NCI-H1694 (cell line): ENCODE measurements at regions not wholly inside any gene's neighbourhood (a gene's known extent, or its start where the extent isn't known, plus 50 kb on each side); places are given as distances from the start of the nearest gene placed in this dataset.
"Not testable (repeated sequence)": the region's sequence is repeated elsewhere in the genome, so short reads cannot be mapped to it uniquely, and the experiment has no call there.

Experiments used
- DNase-seq: peaks from one replicate; lab custom pipeline; 2025; lab: John Stamatoyannopoulos, UW

GRCh38 chr20:50428097-50428828 lies 81.9 kb upstream of the PTPN1 start:
- DNase-seq = no peak

GRCh38 chr20:50429412-50429811 lies 80.8 kb upstream of the PTPN1 start:
- DNase-seq = no peak

- DNase-seq = no peak
These were observed 79.1 kb upstream of the PTPN1 start for GRCh38 chr20:50431066-50431450.

- no peak for DNase-seq
These were observed 77.0 kb upstream of the PTPN1 start for GRCh38 chr20:50433001-50433761.

- DNase-seq = no peak
These were observed 75.9 kb upstream of the PTPN1 start for GRCh38 chr20:50434321-50434652.

- no peak for DNase-seq
These were observed 75.4 kb upstream of the PTPN1 start for GRCh38 chr20:50434653-50435396.

GRCh38 chr20:50435397-50436051 lies 74.7 kb upstream of the PTPN1 start:
- no peak for DNase-seq

GRCh38 chr20:50436052-50436656 lies 74.0 kb upstream of the PTPN1 start:
- no peak for DNase-seq

- DNase-seq = no peak
These were observed 73.5 kb upstream of the PTPN1 start for GRCh38 chr20:50436696-50437095.

GRCh38 chr20:50438986-50439407 lies 71.2 kb upstream of the PTPN1 start:
- DNase-seq = no peak

- DNase-seq = no peak
These were observed 70.4 kb upstream of the PTPN1 start for GRCh38 chr20:50439539-50440453.

- no peak for DNase-seq
These were observed 67.7 kb upstream of the PTPN1 start for GRCh38 chr20:50442512-50442911.

- DNase-seq = no peak
These were observed 64.6 kb upstream of the PTPN1 start for GRCh38 chr20:50445354-50446151.

GRCh38 chr20:50446351-50447101 lies 63.7 kb upstream of the PTPN1 start:
- DNase-seq = no peak

GRCh38 chr20:50447102-50447804 lies 62.9 kb upstream of the PTPN1 start:
- DNase-seq = no peak

GRCh38 chr20:50447817-50448216 lies 62.4 kb upstream of the PTPN1 start:
- DNase-seq = no peak

GRCh38 chr20:50448625-50449403 lies 61.4 kb upstream of the PTPN1 start:
- DNase-seq = not testable (repeated sequence)
